ENCODE measurements at regions not wholly inside any gene's neighbourhood (a gene's known extent, or its start where the extent isn't known, plus 50 kb on each side); places are given as distances from the start of the nearest gene placed in this dataset.

DNA sequence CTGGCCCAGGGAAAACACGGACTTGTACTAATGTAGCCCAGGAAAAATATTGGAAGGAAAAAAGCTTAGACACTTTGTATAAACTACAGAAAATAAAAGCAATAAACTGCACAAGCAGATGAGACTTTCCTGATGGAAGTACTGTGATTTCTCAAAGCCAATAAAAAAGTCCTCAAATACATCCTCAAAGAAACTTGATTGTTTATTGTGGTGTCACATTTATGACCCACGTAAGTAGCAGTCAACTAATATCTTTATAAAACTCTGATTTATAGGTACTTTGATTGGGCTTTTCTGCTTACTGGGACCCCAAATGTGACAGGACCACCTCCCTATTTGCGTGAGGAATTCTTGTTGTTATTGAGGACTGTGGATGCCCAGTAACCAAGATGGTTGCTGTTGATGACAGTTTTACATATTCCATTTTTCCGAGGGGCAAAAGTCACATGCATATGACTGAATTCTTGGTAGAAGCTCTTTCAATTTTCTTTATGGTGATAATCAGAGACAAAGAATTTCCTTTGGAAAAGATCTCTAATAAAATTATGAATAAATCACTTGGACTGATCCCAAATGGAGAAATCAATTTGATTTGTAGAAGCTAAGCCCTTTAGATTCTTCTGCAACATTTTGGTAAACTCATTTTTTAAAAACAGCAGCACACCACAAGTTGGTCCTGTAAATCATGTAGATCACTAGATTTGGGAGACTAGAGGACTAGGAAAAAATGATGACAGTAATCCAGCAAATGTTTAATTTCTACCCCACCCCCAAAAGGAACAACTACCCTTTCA, 159.0 kb upstream of the TSC22D2 start:
- no peak for DNase-seq (ENCODE audit: low spot score)
- Histone ChIP-seq H2BK5ac (ENCODE audit: low read length) (no peak overlapping the region), H2AK5ac (ENCODE audit: low read depth, low read length) (no peak overlapping the region), H3K9me3 (replicated peaks in 1 of 2; ENCODE audit: control insufficient read depth in 2 of 2, insufficient read depth in 1 of 2, low read depth in 1 of 2, low read length in 2 of 2) (no peaks in the 10 kb centered on the region), H3K9ac (ENCODE audit: low read depth, low read length, poor library complexity) (no peak overlapping the region), H3K14ac (ENCODE audit: low read length) (no peak overlapping the region), H2BK120ac (ENCODE audit: low read depth, low read length) (no peak overlapping the region), H3K27me3 (ENCODE audit: control insufficient read depth in 3 of 3, insufficient read depth in 3 of 3, low read depth in 1 of 3, low read length in 3 of 3) (no peaks in the 10 kb centered on the region), H3K4me2 (ENCODE audit: insufficient read depth, low read length, poor library complexity, severe bottlenecking) (no peak overlapping the region), H4K91ac (ENCODE audit: low read depth, low read length, poor library complexity) (no peak overlapping the region), H3K23ac (ENCODE audit: low read depth, low read length, poor library complexity) (no peak overlapping the region), H2BK15ac (ENCODE audit: low read length) (no peak overlapping the region), H3K36me3 (replicated peaks in 1 of 2; ENCODE audit: control insufficient read depth in 2 of 2, insufficient read depth in 2 of 2, low read length in 2 of 2) (no peaks in the 10 kb centered on the region), H2AFZ (ENCODE audit: low read length) (peak overlapping the region; percentile 80), H3K79me1 (ENCODE audit: low read depth, low read length) (no peaks in the 10 kb centered on the region), H3K4me1 (ENCODE audit: control insufficient read depth in 2 of 2, insufficient read depth in 1 of 2, low read depth in 1 of 2, low read length in 2 of 2) (peaks cover 5 to 28% of the 10 kb centered on the region in 2 donors), H3K4ac (ENCODE audit: low read length) (no peak overlapping the region), H2BK12ac (ENCODE audit: low read length) (no peak overlapping the region), H3K4me3 (ENCODE audit: low read length in 2 of 2) (no peak overlapping the region), H3K27ac (replicated peaks; ENCODE audit: low read length) (no peak overlapping the region), H3K18ac (ENCODE audit: low read length) (no peak overlapping the region), H4K8ac (ENCODE audit: low read depth, low read length) (no peak overlapping the region)
- WGBS, 2 donors (ENCODE audit: extremely low coverage in 2 of 2, insufficient read length in 2 of 2, insufficient replicate concordance in 1 of 2), result no CpG with 5 or more reads among the region's 4 CpGs

GRCh38 chr3:150248116-150248887, 159.8 kb upstream of the TSC22D2 start:
- no peak overlapping the region for H4K91ac ChIP-seq (ENCODE audit: low read depth, low read length, poor library complexity)
- H3K18ac ChIP-seq (ENCODE audit: low read length), result no peak overlapping the region
- H3K9me3 ChIP-seq (replicated peaks in 1 of 2; ENCODE audit: control insufficient read depth in 2 of 2, insufficient read depth in 1 of 2, low read depth in 1 of 2, low read length in 2 of 2), result no peaks in the 10 kb centered on the region
- no peak for DNase-seq (ENCODE audit: low spot score)
- no peak overlapping the region for H3K14ac ChIP-seq (ENCODE audit: low read length)
- no peak overlapping the region for H3K9ac ChIP-seq (ENCODE audit: low read depth, low read length, poor library complexity)
- no peaks in the 10 kb centered on the region for H3K36me3 ChIP-seq (replicated peaks in 1 of 2; ENCODE audit: control insufficient read depth in 2 of 2, insufficient read depth in 2 of 2, low read length in 2 of 2)
- no peak overlapping the region for H3K23ac ChIP-seq (ENCODE audit: low read depth, low read length, poor library complexity)
- no peak overlapping the region for H2BK12ac ChIP-seq (ENCODE audit: low read length)
- no peaks in the 10 kb centered on the region for H3K27me3 ChIP-seq (ENCODE audit: control insufficient read depth in 3 of 3, insufficient read depth in 3 of 3, low read depth in 1 of 3, low read length in 3 of 3)
- H2BK5ac ChIP-seq (ENCODE audit: low read length), result no peak overlapping the region
- no peaks in the 10 kb centered on the region for H3K79me1 ChIP-seq (ENCODE audit: low read depth, low read length)
- H2BK120ac ChIP-seq (ENCODE audit: low read depth, low read length), result no peak overlapping the region
- H3K27ac ChIP-seq (replicated peaks; ENCODE audit: low read length), result no peak overlapping the region
- H2AFZ ChIP-seq (ENCODE audit: low read length), result peak overlapping the region; percentile 80
- peaks cover 5 to 28% of the 10 kb centered on the region in 2 donors for H3K4me1 ChIP-seq (ENCODE audit: control insufficient read depth in 2 of 2, insufficient read depth in 1 of 2, low read depth in 1 of 2, low read length in 2 of 2)
- WGBS, 2 donors (ENCODE audit: extremely low coverage in 2 of 2, insufficient read length in 2 of 2, insufficient replicate concordance in 1 of 2), result no CpG with 5 or more reads among the region's 5 CpGs
- no peak overlapping the region for H3K4me3 ChIP-seq (ENCODE audit: low read length in 2 of 2)
- no peak overlapping the region for H3K4ac ChIP-seq (ENCODE audit: low read length)
- H4K8ac ChIP-seq (ENCODE audit: low read depth, low read length), result no peak overlapping the region
- no peak overlapping the region for H2BK15ac ChIP-seq (ENCODE audit: low read length)
- no peak overlapping the region for H3K4me2 ChIP-seq (ENCODE audit: insufficient read depth, low read length, poor library complexity, severe bottlenecking)
- H2AK5ac ChIP-seq (ENCODE audit: low read depth, low read length), result no peak overlapping the region

- H3K4me2 ChIP-seq (ENCODE audit: insufficient read depth, low read length, poor library complexity, severe bottlenecking), result no peak overlapping the region
- WGBS, 2 donors (ENCODE audit: extremely low coverage in 2 of 2, insufficient read length in 2 of 2, insufficient replicate concordance in 1 of 2), result no CpG with 5 or more reads among the region's 6 CpGs
- no peaks in the 10 kb centered on the region for H3K27me3 ChIP-seq (ENCODE audit: control insufficient read depth in 3 of 3, insufficient read depth in 3 of 3, low read depth in 1 of 3, low read length in 3 of 3)
- no peak overlapping the region for H2BK5ac ChIP-seq (ENCODE audit: low read length)
- no peak overlapping the region for H3K4ac ChIP-seq (ENCODE audit: low read length)
- H3K79me1 ChIP-seq (ENCODE audit: low read depth, low read length), result no peaks in the 10 kb centered on the region
- H3K36me3 ChIP-seq (replicated peaks in 1 of 2; ENCODE audit: control insufficient read depth in 2 of 2, insufficient read depth in 2 of 2, low read length in 2 of 2), result no peaks in the 10 kb centered on the region
- peaks cover 7 to 26% of the 10 kb centered on the region in 2 donors for H3K4me1 ChIP-seq (ENCODE audit: control insufficient read depth in 2 of 2, insufficient read depth in 1 of 2, low read depth in 1 of 2, low read length in 2 of 2)
- H3K27ac ChIP-seq (replicated peaks; ENCODE audit: low read length), result no peak overlapping the region
- no peak overlapping the region for H3K4me3 ChIP-seq (ENCODE audit: low read length in 2 of 2)
- no peak overlapping the region for H4K8ac ChIP-seq (ENCODE audit: low read depth, low read length)
- H4K91ac ChIP-seq (ENCODE audit: low read depth, low read length, poor library complexity), result no peak overlapping the region
- no peak overlapping the region for H2BK12ac ChIP-seq (ENCODE audit: low read length)
- H3K18ac ChIP-seq (ENCODE audit: low read length), result no peak overlapping the region
- H3K23ac ChIP-seq (ENCODE audit: low read depth, low read length, poor library complexity), result no peak overlapping the region
- no peaks in the 10 kb centered on the region for H3K9me3 ChIP-seq (replicated peaks in 1 of 2; ENCODE audit: control insufficient read depth in 2 of 2, insufficient read depth in 1 of 2, low read depth in 1 of 2, low read length in 2 of 2)
- H2AK5ac ChIP-seq (ENCODE audit: low read depth, low read length), result no peak overlapping the region
- no peak overlapping the region for H2BK15ac ChIP-seq (ENCODE audit: low read length)
- no peak overlapping the region for H2AFZ ChIP-seq (ENCODE audit: low read length)
- no peak overlapping the region for H3K9ac ChIP-seq (ENCODE audit: low read depth, low read length, poor library complexity)
- H2BK120ac ChIP-seq (ENCODE audit: low read depth, low read length), result no peak overlapping the region
- no peak overlapping the region for H3K14ac ChIP-seq (ENCODE audit: low read length)
- no peak for DNase-seq (ENCODE audit: low spot score)
Observed at GRCh38 chr3:150247441-150247840, 160.7 kb upstream of the TSC22D2 start.

GRCh38 chr3:150243466-150243865, 164.6 kb upstream of the TSC22D2 start:
- H2BK120ac ChIP-seq (ENCODE audit: low read depth, low read length), result no peak overlapping the region
- no peaks in the 10 kb centered on the region for H3K9me3 ChIP-seq (replicated peaks in 1 of 2; ENCODE audit: control insufficient read depth in 2 of 2, insufficient read depth in 1 of 2, low read depth in 1 of 2, low read length in 2 of 2)
- H2BK12ac ChIP-seq (ENCODE audit: low read length), result no peak overlapping the region
- H3K4me3 ChIP-seq (ENCODE audit: low read length in 2 of 2), result no peak overlapping the region
- no peak overlapping the region for H2AK5ac ChIP-seq (ENCODE audit: low read depth, low read length)
- H3K4me2 ChIP-seq (ENCODE audit: insufficient read depth, low read length, poor library complexity, severe bottlenecking), result no peak overlapping the region
- H4K91ac ChIP-seq (ENCODE audit: low read depth, low read length, poor library complexity), result no peak overlapping the region
- no peak overlapping the region for H3K9ac ChIP-seq (ENCODE audit: low read depth, low read length, poor library complexity)
- H3K36me3 ChIP-seq (replicated peaks in 1 of 2; ENCODE audit: control insufficient read depth in 2 of 2, insufficient read depth in 2 of 2, low read length in 2 of 2), result no peaks in the 10 kb centered on the region
- DNase-seq (ENCODE audit: low spot score), result no peak
- H3K27me3 ChIP-seq (ENCODE audit: control insufficient read depth in 3 of 3, insufficient read depth in 3 of 3, low read depth in 1 of 3, low read length in 3 of 3), result peaks cover 0 to 3% (median 0%) of the 10 kb centered on the region in 3 experiments
- no peak overlapping the region for H4K8ac ChIP-seq (ENCODE audit: low read depth, low read length)
- no peak overlapping the region for H3K18ac ChIP-seq (ENCODE audit: low read length)
- no peaks in the 10 kb centered on the region for H3K79me1 ChIP-seq (ENCODE audit: low read depth, low read length)
- WGBS, 2 donors (ENCODE audit: extremely low coverage in 2 of 2, insufficient read length in 2 of 2, insufficient replicate concordance in 1 of 2), result no CpG with 5 or more reads among the region's 3 CpGs
- no peak overlapping the region for H2AFZ ChIP-seq (ENCODE audit: low read length)
- H3K14ac ChIP-seq (ENCODE audit: low read length), result no peak overlapping the region
- H3K4ac ChIP-seq (ENCODE audit: low read length), result no peak overlapping the region
- no peak overlapping the region for H3K27ac ChIP-seq (replicated peaks; ENCODE audit: low read length)
- peaks cover 3 to 9% of the 10 kb centered on the region in 2 donors for H3K4me1 ChIP-seq (ENCODE audit: control insufficient read depth in 2 of 2, insufficient read depth in 1 of 2, low read depth in 1 of 2, low read length in 2 of 2)
- no peak overlapping the region for H2BK5ac ChIP-seq (ENCODE audit: low read length)
- H2BK15ac ChIP-seq (ENCODE audit: low read length), result no peak overlapping the region
- no peak overlapping the region for H3K23ac ChIP-seq (ENCODE audit: low read depth, low read length, poor library complexity)
